Immature natural killer cell (primary cell): ENCODE measurements at regions not wholly inside any gene's neighbourhood (a gene's known extent, or its start where the extent isn't known, plus 50 kb on each side); places are given as distances from the start of the nearest gene placed in this dataset.

Experiments used
- DNase-seq, 3 donors: peaks; one replicate each; pipeline ENCODE4 v3.0.0; 2022; ENCODE audit warnings: mixed read lengths in 1 of 3
- H3K27ac Mint-ChIP-seq, 6 donors: one replicate each; pipeline ENCODE4 v1.8.0; 2020; ENCODE audit warnings: mixed read lengths in 6 of 6, mild to moderate bottlenecking in 5 of 6, inconsistent platforms in 4 of 6, moderate library complexity in 3 of 6
- H3K27me3 Mint-ChIP-seq, 3 donors: one replicate each; pipeline ENCODE4 v1.8.0; 2020 to 2021; ENCODE audit warnings: low read depth in 3 of 3, mild to moderate bottlenecking in 3 of 3, mixed read lengths in 3 of 3, moderate library complexity in 3 of 3, inconsistent platforms in 1 of 3
- H3K36me3 Mint-ChIP-seq, 3 donors: one replicate each; pipeline ENCODE4 v1.8.0; 2020; ENCODE audit warnings: mixed read lengths in 3 of 3, inconsistent platforms in 2 of 3, mild to moderate bottlenecking in 2 of 3
- H3K4me1 Mint-ChIP-seq, 2 donors: one replicate each; pipeline ENCODE4 v1.8.0; 2020; ENCODE audit warnings: inconsistent platforms in 2 of 2, mild to moderate bottlenecking in 2 of 2, mixed read lengths in 2 of 2, moderate library complexity in 1 of 2
- H3K4me3 Mint-ChIP-seq, 5 donors: one replicate each; pipeline ENCODE4 v1.8.0; 2020; ENCODE audit warnings: mild to moderate bottlenecking in 5 of 5, mixed read lengths in 5 of 5, inconsistent platforms in 3 of 5, moderate library complexity in 3 of 5
- H3K9me3 Mint-ChIP-seq, 6 donors: one replicate each; pipeline ENCODE4 v1.8.0; 2020; ENCODE audit warnings: mild to moderate bottlenecking in 6 of 6, mixed read lengths in 6 of 6, inconsistent platforms in 4 of 6, moderate library complexity in 3 of 6

DNA sequence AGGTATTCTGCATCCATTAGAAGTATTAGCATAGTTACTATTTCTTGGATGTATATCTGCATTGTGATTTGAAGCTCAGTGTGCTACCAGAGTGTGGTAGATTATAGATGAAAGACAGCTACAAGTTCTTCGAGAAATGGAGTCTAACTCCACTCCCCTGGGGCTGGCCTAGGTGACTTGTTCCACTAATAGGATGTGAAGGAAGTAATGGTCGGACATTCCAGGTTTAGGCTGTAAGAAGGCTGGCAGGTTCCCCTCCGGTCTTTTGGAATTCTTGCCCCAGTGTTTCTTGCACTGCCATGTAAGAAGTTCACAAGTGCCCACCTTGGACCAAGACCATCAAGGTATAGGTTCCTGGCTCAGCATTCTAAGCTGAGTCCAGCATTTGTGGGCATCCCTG lies 236.4 kb downstream of the FLRT2 start:
- Mint-ChIP-seq H3K4me1 (peaks cover 3 to 14% of the 10 kb centered on the region in 2 donors), H3K27me3 (peaks cover 1 to 6% (median 4%) of the 10 kb centered on the region in 3 donors), H3K4me3 (no peak overlapping the region), H3K9me3 (peaks cover 0 to under 1% (median 0%) of the 10 kb centered on the region in 6 donors), H3K27ac (no peak overlapping the region), H3K36me3 (no peaks in the 10 kb centered on the region)
- no peak for DNase-seq

DNA sequence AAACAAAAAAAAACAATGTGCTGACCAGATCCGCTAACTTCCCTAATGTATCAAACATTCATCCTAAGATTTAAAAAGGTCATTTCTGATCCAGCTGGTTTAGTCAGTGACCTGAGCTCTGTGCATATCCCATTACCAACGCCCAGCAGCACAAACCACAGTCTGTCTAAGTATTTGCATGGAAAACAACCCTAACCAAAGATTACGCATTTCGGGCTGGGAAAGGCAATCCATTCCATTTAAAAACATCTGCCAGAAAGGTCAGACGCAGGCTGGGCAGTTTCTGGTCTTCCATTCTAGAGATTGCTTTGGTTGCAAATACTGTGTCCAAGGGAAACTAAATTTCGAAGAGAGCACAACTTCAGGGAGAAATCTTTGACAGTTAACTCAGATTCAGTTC lies 234.9 kb downstream of the FLRT2 start:
- Mint-ChIP-seq H3K9me3 (peaks cover 0 to 2% (median 0%) of the 10 kb centered on the region in 6 donors), H3K27ac (no peak overlapping the region), H3K36me3 (no peaks in the 10 kb centered on the region), H3K4me3 (no peak overlapping the region), H3K27me3 (peaks cover 1 to 6% (median 4%) of the 10 kb centered on the region in 3 donors), H3K4me1 (peaks cover 3 to 14% of the 10 kb centered on the region in 2 donors)
- no peak for DNase-seq

- Mint-ChIP-seq H3K4me3 (no peak overlapping the region), H3K36me3 (no peaks in the 10 kb centered on the region), H3K27me3 (peaks cover 1 to 6% (median 4%) of the 10 kb centered on the region in 3 donors), H3K9me3 (peaks cover 0 to 2% (median 0%) of the 10 kb centered on the region in 6 donors), H3K27ac (no peak overlapping the region), H3K4me1 (no peaks in the 10 kb centered on the region)
- no peak for DNase-seq
These were observed 232.6 kb downstream of the FLRT2 start for GRCh38 chr14:85762526-85762925.

- H3K36me3 Mint-ChIP-seq: no peaks in the 10 kb centered on the region
- peaks cover 0 to 6% of the 10 kb centered on the region in 2 donors for H3K4me1 Mint-ChIP-seq
- peaks cover 0 to 1% (median 0%) of the 10 kb centered on the region in 3 donors for H3K27me3 Mint-ChIP-seq
- no peak for DNase-seq
- H3K9me3 Mint-ChIP-seq: peaks cover 0 to 6% (median 0%) of the 10 kb centered on the region in 6 donors
- H3K4me3 Mint-ChIP-seq: no peak overlapping the region
- no peak overlapping the region for H3K27ac Mint-ChIP-seq
These were observed 222.2 kb downstream of the FLRT2 start for GRCh38 chr14:85752175-85752574.

DNA sequence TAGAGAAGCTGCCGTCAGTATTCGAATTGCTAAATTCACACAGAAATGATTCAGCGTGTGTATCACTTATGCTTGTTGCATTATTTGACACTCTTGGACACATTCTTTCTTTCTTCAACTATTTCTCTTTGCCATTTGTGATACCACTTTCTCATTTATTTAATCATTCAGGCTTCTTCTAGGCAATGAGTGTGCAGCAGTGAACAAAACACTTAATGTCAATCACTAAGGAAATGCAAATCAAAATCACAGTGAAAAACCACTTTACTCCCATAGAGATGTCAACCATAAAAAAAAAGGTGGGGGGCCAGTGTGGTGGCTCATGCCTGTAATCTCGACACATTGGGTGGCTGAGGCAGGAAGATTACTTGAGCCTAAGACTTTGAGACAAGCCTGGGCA lies 214.6 kb downstream of the FLRT2 start:
- peaks cover 0 to 1% (median 0%) of the 10 kb centered on the region in 6 donors for H3K9me3 Mint-ChIP-seq
- H3K27me3 Mint-ChIP-seq: peaks cover 0 to 5% (median 3%) of the 10 kb centered on the region in 3 donors
- no peak overlapping the region for H3K4me3 Mint-ChIP-seq
- H3K36me3 Mint-ChIP-seq: no peaks in the 10 kb centered on the region
- H3K4me1 Mint-ChIP-seq: no peaks in the 10 kb centered on the region
- DNase-seq: no peak
- H3K27ac Mint-ChIP-seq: no peak overlapping the region

- H3K4me1 Mint-ChIP-seq: no peaks in the 10 kb centered on the region
- no peaks in the 10 kb centered on the region for H3K36me3 Mint-ChIP-seq
- peaks cover 0 to 2% (median 2%) of the 10 kb centered on the region in 3 donors for H3K27me3 Mint-ChIP-seq
- no peak for DNase-seq
- no peaks in the 10 kb centered on the region for H3K9me3 Mint-ChIP-seq
- no peak overlapping the region for H3K4me3 Mint-ChIP-seq
- no peak overlapping the region for H3K27ac Mint-ChIP-seq
These were observed 202.1 kb downstream of the FLRT2 start for GRCh38 chr14:85732031-85732430.

DNA sequence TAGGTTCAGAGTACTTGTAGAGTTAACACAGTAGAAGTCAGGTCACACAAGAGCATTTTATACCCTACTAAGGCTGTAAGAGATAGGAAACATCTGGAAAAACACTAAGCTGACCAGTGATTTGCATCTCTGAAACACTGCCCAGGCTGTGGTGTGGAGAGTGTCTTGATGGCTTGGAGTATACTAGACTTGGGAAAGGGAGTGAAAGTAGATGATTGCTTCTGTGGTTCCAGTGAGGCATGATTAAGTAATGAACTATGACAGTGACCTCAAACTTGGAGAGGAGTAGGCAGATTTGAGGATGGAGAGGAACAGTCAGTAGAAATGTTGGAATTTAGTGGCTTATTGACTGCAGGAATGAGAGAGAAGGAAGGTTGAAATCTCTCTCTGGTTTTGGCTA lies 201.2 kb downstream of the FLRT2 start:
- Mint-ChIP-seq H3K27ac (no peak overlapping the region), H3K4me1 (no peaks in the 10 kb centered on the region), H3K36me3 (no peaks in the 10 kb centered on the region), H3K4me3 (no peak overlapping the region), H3K27me3 (peaks cover 0 to 2% (median 2%) of the 10 kb centered on the region in 3 donors), H3K9me3 (no peaks in the 10 kb centered on the region)
- DNase-seq: no peak

DNA sequence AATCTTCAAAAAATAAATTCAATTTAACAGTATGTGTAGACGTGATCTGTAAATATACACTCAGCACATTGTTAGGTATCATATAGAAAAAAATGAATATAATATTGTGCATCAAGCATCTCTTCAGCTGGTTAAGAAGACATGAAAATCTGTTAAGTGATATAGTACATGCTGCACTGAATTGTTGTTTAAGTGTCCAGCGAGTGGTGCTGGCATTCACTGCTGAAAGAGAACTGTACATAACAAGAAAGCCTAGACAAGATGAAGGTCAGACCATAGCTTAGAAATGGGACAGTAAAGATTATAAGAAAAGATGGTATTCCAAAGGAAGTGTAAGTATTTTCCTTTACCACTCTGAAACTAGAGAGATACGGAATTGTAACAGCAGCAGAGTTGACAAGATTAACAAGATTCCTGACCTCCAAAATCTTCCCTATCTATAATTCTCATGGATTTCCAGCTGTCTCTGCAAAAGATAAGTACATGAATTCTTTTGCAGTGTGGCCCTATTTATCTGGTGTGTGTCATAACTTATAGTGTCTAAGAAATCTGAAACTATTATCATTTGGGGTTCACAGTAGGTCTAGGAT lies 198.6 kb downstream of the FLRT2 start:
- DNase-seq: no peak
- Mint-ChIP-seq H3K27ac (no peak overlapping the region), H3K27me3 (peaks cover 0 to 2% (median 2%) of the 10 kb centered on the region in 3 donors), H3K9me3 (no peaks in the 10 kb centered on the region), H3K4me1 (no peaks in the 10 kb centered on the region), H3K36me3 (no peaks in the 10 kb centered on the region), H3K4me3 (no peak overlapping the region)

DNA sequence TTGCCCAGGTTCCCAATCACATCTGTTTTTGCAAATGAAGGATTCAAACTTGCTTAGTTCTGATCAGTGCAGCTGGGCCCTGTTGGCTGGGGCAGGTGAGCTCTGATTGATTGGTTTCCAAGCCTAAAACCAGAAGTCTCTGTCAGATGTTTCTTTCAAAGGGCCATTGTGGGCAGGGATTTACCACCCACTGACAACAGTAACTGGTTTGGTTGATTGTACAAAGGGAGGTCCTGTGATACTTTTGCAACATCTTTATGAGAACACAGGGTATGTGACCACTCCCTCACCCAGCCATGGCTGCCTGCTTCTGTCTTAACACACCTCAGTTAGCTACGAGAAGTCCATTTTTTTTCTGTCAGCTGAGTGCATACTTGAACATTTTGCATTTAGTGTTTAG lies 184.1 kb downstream of the FLRT2 start:
- H3K27ac Mint-ChIP-seq: no peak overlapping the region
- H3K4me3 Mint-ChIP-seq: no peak overlapping the region
- H3K4me1 Mint-ChIP-seq: no peaks in the 10 kb centered on the region
- H3K27me3 Mint-ChIP-seq: no peaks in the 10 kb centered on the region
- no peaks in the 10 kb centered on the region for H3K9me3 Mint-ChIP-seq
- no peak for DNase-seq
- H3K36me3 Mint-ChIP-seq: peaks cover 0 to 4% (median 0%) of the 10 kb centered on the region in 3 donors

GRCh38 chr14:85711620-85712019 lies 181.7 kb downstream of the FLRT2 start:
- Mint-ChIP-seq H3K27me3 (no peaks in the 10 kb centered on the region), H3K4me1 (no peaks in the 10 kb centered on the region), H3K4me3 (no peak overlapping the region), H3K9me3 (no peaks in the 10 kb centered on the region), H3K27ac (no peak overlapping the region), H3K36me3 (peaks cover 0 to 4% (median 0%) of the 10 kb centered on the region in 3 donors)
- no peak for DNase-seq
